ENCODE measurements at regions not wholly inside any gene's neighbourhood (a gene's known extent, or its start where the extent isn't known, plus 50 kb on each side); places are given as distances from the start of the nearest gene placed in this dataset.
"Not testable (repeated sequence)": the region's sequence is repeated elsewhere in the genome, so short reads cannot be mapped to it uniquely, and the experiment has no call there.

- not testable (repeated sequence) for TF ChIP-seq CTCF, POLR2A (IDR thresholded peaks at IDR 0.05)
Observed at GRCh38 chr14:21787242-21787641, 113.6 kb upstream of the OR4E1 start.
